GM21390 (cell line): ENCODE measurements at regions not wholly inside any gene's neighbourhood (a gene's known extent, or its start where the extent isn't known, plus 50 kb on each side); places are given as distances from the start of the nearest gene placed in this dataset.
"Not testable (repeated sequence)": the region's sequence is repeated elsewhere in the genome, so short reads cannot be mapped to it uniquely, and the experiment has no call there.

Experiments
- ATAC-seq: cut with Tn5 transposase; IDR thresholded peaks from one replicate; pipeline ENCODE4 v1.9.1; 2021; ENCODE audit not compliant: unreplicated experiment

DNA sequence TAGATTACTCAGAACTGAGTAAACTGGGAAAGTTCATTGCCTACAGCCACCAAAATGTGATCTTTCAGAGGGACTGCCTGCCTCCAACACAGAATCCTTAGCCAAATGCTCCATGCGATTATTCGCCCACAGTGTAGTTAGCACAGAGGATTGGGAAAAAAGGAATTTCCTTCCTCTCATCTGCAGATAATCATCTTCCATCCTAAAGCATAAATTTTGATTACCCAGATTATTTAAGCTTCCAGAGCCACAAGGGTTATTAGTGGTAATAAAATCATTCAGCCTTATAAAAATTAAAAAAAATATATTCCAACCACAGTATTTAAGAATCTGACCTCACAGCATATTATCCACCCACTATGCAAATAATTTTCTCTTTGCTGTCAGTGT lies 285.3 kb upstream of the GRAMD2B start:
- no peak for ATAC-seq

- ATAC-seq, result no peak
Measured at GRCh38 chr5:126138281-126138931, 284.8 kb upstream of the GRAMD2B start.

GRCh38 chr5:126139086-126139485 lies 284.1 kb upstream of the GRAMD2B start:
- no peak for ATAC-seq

GRCh38 chr5:126139773-126140172 lies 283.4 kb upstream of the GRAMD2B start:
- no peak for ATAC-seq

DNA sequence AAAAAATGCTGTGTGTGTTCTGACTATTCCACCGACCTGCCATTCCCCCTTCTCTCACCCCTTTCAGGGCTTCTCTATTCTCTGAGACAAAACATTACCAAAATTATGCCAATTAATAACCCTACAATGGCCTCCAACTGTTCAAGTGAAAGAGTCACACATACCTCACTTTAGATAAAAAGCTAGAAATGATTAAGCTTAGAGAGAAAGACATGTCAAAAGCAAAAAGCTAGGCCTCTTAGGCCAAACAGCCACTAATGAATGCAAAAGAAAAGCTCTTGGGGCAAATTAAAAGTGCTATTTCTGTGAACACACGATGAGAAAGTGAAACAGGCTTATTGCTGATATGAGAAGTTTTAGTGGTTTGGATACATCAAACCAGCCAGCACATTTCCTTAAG lies 279.6 kb upstream of the GRAMD2B start:
- ATAC-seq, result peak; percentile 67

DNA sequence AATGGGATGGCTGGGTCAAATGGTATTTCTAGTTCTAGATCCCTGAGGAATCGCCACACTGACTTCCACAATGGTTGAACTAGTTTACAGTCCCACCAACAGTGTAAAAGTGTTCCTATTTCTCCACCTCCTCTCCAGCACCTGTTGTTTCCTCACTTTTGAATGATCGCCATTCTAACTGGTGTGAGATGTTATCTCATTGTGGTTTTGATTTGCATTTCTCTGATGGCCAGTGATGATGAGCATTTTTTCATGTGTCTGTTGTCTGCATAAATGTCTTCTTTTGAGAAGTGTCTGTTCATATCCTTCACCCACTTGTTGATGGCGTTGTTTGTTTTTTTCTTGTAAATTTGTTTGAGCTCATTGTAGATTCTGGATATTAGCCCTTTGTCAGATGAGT lies 272.9 kb upstream of the GRAMD2B start:
- ATAC-seq, result not testable (repeated sequence)

DNA sequence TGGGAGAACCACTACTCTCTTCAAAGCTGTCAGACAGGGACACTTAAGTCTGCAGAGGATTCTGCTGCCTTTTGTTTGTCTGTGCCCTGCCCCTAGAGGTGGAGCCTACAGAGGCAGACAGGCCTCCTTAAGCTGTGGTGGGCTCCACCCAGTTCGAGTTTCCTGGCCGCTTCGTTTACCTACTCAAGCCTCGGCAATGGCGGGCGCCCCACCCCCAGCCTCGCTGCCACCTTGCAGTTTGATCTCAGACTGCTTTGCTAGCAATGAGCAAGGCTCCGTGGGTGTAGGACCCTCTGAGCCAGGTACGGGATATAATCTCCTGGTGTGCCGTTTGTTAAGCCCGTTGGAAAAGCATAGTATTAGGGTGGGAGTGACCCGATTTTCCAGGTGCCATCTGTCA lies 267.9 kb upstream of the GRAMD2B start:
- not testable (repeated sequence) for ATAC-seq

DNA sequence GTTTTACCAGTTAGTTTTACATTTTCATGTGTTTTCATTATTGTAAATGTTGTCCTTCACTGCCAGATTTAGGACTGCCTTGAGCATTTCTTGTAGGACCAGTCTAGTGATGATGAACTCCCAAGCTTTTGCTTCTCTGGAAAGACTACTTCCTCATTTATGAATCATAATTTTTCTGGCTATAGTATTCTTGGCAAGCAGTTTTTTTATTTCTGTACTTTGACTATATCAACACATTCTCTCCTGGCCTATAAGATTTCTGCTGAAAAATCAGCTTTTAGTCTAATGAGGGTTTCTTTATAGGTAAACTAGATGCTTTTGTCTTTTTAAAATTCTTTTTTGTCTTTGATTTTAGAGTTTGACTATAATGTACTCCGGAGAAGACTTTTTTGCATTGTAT lies 256.8 kb upstream of the GRAMD2B start:
- ATAC-seq, result no peak

- ATAC-seq, result no peak
Measured at GRCh38 chr5:126168785-126169184, 254.4 kb upstream of the GRAMD2B start.

- no peak for ATAC-seq
Measured at GRCh38 chr5:126171916-126172315, 251.3 kb upstream of the GRAMD2B start.

- ATAC-seq, result no peak
Measured at GRCh38 chr5:126172812-126173211, 250.4 kb upstream of the GRAMD2B start.

- ATAC-seq, result no peak
Measured at GRCh38 chr5:126178521-126178920, 244.7 kb upstream of the GRAMD2B start.

GRCh38 chr5:126182971-126183695 lies 240.1 kb upstream of the GRAMD2B start:
- no peak for ATAC-seq

DNA sequence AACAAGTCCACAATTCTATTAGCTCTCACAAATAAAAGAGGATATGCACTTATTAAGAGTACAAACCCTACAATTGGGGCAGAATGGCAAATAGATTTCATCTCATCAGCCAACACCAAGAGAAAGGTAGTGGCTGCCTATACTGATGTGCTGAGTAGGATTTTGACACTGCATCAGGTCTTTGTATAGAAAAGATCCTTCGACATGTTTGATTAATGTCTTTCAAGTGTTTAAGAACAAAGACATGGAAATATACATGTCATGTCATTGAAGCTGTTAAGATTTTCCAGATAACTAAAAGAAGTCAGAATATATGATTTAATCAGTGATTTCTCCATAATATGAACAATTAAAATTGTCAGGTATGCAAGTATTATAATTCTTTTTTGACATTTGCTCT lies 238.7 kb upstream of the GRAMD2B start:
- ATAC-seq, result no peak

- ATAC-seq, result no peak
Measured at GRCh38 chr5:126186210-126186609, 237.0 kb upstream of the GRAMD2B start.

- ATAC-seq, result no peak
Measured at GRCh38 chr5:126188804-126189203, 234.4 kb upstream of the GRAMD2B start.

GRCh38 chr5:126189231-126189630 lies 234.0 kb upstream of the GRAMD2B start:
- ATAC-seq, result no peak

DNA sequence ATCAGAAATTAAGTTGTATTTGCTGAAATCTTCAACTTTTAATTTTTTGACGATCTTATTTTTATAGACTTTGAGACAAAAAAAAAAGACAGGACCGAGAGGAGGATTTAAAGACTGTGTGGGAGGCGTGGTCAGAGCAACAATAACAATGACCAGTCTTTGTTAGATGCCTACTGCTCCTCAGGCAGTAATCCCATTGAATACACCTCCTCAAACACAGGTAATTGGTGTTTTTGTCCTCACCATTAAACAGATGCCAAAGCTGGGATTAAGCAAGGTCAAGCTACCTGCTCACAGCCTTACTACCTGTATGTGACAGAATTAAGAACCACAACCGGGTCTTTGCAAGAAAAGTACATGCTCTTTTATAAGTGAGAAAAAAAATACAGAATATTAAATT lies 233.3 kb upstream of the GRAMD2B start:
- no peak for ATAC-seq

GRCh38 chr5:126192226-126192625 lies 231.0 kb upstream of the GRAMD2B start:
- no peak for ATAC-seq

- ATAC-seq, result no peak
Measured at GRCh38 chr5:126195410-126196100, 227.7 kb upstream of the GRAMD2B start.

- no peak for ATAC-seq
Measured at GRCh38 chr5:126198531-126198930, 224.7 kb upstream of the GRAMD2B start.

- ATAC-seq, result no peak
Measured at GRCh38 chr5:126199467-126199866, 223.7 kb upstream of the GRAMD2B start.
